HG03342 (cell line): ENCODE measurements at regions not wholly inside any gene's neighbourhood (a gene's known extent, or its start where the extent isn't known, plus 50 kb on each side); places are given as distances from the start of the nearest gene placed in this dataset.
"Not testable (repeated sequence)": the region's sequence is repeated elsewhere in the genome, so short reads cannot be mapped to it uniquely, and the experiment has no call there.

Experiments
- ATAC-seq: cut with Tn5 transposase; IDR thresholded peaks from one replicate; pipeline ENCODE4 v1.9.1; 2021; ENCODE audit warnings: mild to moderate bottlenecking, moderate library complexity; ENCODE audit not compliant: unreplicated experiment

DNA sequence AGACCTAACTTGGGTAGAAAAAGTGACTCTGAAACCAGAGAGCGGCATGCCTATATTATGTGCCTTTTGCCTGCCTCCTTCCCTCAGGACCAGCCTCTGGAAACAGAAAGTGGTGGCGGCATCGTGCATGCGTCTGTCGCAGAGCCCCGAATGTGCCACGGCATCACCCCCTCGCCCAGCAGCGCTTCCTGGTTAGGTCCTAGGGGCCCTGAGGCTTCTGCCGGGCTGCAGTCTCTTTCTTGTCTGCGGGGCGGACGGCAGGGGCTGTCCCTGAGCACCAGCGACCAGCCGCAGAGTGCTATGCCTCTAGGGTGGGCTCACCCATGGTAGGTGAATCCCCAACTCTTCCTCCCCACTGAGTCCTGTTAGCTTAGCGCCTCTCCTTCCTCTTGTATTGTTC, 68.7 kb downstream of the VSIG4 start:
- ATAC-seq, result no peak

DNA sequence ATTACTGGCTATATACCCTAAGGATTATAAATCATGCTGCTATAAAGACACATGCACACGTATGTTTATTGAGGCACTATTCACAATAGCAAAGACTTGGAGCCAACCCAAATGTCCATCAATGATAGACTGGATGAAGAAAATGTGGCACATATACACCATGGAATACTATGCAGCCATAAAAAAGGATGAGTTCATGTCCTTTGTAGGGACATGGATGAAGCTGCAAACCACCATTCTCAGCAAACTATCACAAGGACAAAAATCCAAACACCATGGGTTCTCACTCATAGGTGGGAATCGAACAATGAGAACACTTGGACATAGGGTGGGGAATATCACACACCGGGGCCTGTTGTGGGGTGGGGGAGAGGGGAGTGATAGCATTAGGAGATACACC, 72.7 kb downstream of the VSIG4 start:
- ATAC-seq, result not testable (repeated sequence)

DNA sequence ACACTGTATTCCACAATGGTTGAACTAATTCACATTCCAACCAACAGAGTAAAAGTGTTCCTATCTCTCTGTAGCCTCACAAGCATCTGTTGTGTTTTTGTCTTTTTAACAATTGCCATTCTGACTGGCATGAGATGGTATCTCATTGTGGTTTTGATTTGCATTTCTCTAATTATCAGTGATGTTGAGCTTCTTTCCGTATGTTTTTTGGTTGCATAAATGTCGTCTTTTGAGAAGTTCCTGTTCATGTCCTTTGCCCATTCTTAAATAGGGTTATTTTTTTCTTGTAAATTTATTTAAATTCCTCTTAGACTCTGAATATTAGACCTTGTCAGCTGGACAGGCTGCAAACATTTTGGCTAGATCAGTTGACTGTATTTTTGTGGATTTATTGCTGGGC, 78.2 kb downstream of the VSIG4 start:
- ATAC-seq, result no peak

DNA sequence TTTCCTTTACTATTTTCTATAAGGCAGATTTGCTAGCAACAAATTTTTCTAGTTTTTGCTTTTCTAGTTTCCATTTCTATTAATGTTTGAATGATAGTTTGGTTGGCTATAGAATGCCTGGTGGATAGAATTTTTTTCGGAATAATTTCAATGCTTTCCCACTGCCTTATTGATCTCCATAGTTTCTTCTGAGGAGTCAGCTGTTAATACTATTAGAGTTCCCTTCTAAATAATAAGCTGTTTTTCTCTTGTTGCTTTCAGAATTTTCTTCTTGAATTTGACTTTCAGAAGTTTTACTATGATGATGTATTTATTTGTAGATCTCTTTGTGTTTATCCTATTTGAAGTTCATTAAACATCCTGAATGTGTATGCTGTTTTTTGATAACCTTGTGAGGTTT, 91.8 kb downstream of the VSIG4 start:
- ATAC-seq, result no peak

DNA sequence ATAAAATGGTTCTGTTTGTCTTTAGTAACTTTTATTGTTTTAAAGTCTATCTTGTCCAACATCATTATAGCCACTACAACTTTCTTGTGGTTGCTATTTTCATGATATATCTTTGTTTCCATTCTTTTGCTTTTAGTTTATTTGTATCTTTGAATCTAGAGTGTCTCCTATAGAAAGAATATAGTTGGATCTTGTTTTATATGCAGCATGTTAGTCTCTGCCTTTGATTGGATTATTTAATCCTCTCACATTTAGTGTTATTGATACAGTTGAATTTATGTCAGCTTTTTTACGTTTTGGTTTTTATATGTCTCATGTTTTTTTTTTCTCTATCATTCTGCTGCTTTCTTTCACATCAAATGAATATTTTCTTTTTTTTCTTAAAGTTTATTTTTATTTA, 98.1 kb downstream of the VSIG4 start:
- no peak for ATAC-seq

DNA sequence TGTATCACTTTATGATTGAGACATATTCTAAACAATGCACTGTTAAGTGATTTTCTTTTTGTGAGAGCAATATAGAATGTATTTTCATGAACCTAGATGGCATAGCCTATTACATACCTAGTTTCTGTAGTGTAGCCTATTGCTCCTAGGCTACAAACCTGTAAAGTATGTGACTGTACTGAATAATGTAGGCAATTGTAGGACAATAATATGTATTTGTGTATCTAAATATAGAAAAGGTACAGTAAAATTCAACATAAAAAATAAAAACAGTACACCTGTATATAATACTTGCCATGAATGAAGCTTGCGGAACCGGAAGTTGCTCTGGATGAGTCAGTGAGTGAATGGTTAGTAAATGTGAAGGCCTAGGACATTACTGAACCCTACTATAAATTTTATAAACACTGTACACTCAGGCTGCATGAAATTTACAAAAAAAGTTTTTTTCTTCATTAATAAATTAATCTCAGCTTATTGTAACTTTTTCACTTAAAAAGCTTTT, 106.7 kb downstream of the VSIG4 start:
- ATAC-seq, result no peak

DNA sequence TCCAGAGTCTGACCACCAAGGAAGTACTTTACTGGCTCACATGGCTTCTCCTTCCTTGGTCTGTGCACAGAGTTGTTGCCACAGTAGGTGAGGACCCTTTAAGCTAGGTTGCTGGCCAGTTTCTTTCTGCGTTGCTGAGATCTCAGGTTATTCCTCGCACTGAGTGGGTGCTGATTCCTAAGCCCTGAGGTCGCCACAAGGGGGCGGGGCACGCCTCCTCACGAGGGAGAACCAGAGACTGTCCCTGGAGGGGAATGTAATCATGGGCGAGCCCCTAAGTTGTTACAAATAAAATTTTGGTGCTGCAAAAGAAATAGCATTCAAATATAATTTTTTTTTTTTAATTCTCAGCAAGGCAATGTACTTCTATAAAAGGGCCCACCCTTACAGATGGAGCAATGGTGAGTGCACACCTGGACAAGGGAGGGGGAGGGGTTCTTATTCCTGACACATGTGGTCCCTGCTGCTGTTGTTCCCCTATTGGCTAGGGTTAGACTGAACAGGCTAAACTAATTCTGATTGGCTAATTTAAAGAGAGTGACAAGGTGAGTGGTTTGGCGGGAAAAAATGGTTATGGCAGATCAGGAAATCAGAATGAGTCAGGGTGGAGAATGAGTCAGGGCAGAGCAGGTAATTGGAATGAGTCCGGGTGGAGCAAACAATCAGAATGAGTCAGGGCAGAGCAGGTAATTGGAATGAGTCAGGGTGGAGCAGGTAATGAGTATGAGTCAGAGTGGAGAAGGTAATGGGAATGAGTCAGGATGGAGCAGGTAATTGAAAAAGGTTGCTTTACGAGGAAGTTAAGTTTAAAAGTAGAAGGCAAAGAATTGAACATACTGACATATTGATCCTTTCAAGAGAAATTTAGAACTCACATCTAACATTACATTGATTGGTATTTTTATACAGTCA, 107.5 kb downstream of the VSIG4 start:
- ATAC-seq, result no peak

DNA sequence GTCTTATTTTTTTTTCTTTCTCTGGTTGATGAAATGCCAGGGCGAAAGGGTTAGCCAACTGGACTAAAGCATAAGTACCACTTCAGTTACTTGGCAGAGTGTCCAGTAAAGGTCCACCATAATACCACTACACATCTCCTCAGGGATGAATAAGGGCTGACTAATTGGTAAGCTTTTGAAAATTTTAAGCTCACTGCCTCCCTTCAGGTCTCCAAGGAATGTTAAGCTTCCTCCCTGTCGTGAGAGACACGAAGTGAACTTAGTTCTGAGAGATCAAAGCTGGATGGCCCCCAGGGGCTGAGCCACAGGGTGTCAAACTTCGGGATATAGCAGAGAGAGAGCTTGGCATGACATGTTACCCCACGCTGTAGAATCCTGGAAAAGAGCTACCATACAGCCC, 111.4 kb downstream of the VSIG4 start:
- ATAC-seq, result no peak

DNA sequence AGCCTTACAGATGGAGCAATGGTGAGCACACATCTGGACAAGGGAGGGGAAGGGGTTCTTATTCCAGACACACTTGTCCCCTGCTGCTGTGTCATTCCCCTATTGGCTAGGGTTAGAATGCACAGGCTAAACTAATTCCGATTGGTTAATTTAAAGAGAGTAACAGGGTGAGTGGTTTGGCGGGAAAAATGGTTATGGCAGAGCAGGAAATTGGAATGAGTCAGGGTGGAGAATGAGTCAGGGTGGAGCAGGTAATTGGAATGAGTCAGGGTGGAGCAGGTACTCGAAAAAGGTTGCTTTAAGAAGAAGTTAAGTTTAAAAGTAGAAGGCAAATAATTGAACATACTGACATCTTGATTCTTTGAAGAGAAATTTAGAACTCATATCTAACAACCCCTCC, 112.5 kb downstream of the VSIG4 start:
- not testable (repeated sequence) for ATAC-seq

DNA sequence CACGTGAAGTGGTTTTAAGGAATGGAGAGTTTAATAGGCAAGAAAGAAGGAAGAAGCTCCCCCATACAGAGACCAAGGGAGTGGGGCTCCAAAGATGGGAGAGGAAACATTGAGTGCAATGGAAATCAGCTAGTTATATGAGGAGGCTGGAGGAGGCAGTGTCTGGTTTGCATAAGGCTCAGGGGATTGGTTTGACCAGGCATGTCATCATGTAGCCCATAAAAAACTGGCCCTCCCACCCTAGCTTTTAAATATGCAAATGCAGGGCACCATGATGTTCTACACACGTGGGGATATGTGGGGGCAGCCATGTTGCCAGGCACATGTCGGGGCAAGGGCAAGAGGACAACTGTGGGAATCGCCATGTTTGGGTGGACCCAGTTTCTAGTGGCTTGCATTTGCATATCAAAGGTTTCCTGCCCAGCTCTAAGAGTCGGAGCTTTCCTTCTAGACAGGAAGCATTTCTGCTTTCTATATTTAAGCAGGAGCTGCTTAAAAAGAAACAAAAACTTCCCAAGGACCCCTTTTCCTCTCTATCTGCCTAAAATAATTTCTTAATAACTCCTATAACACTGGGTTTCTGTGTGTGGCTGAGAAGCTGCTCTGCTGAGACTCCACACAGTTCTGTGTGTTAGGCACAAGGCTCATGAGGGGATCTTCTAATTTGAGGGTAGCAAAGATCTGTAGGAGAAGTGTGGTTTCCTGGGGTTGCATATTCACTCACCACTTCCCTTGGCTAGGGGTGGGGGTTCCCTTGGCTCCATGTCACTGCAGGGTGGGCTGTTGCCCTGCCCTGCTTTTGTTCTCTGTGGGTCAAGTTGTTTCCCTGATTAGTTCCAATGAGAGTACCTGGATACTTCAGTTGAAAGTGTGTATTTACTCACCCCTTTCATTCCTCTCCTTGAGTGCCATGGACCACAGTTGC, 113.5 kb downstream of the VSIG4 start:
- ATAC-seq, result peak; percentile 62

DNA sequence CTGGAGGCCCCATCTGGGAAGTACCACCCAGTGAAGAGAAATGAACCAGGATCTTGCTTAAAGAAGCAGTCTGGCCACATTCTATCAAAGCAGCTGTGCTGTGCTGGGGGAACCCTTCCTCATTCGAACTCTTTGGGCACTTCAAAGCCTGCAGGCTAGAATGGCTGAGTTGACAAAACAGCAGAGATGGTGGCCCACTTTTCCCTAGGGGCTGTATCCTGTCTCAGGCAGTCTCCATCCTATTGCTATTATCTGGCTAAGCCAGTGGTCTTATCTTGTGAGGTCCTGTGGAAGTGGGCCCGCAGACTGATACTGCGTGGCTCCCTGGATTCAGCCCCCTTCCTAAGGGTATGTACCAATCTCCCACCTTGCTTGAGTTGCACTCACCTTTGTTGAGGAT, 114.3 kb downstream of the VSIG4 start:
- no peak for ATAC-seq

DNA sequence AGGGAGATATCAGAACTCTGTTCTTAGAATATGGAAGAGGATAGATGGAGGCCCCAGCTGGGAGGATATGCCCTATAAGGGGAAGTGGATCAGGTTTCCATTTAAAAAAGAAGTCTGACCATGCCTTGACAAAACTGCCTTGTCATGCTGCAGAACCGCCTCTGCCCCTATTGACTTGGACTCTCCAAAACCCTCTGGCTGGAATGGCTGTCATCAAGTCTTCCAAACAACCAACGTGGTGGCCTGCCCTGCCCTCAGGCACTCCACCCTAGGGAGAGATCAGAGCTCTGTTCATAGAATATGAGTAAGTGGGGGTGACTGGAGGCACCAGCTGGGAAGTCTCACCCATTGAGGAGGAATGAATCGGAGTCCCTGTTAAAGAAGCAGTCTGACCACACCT, 114.9 kb downstream of the VSIG4 start:
- ATAC-seq, result no peak

DNA sequence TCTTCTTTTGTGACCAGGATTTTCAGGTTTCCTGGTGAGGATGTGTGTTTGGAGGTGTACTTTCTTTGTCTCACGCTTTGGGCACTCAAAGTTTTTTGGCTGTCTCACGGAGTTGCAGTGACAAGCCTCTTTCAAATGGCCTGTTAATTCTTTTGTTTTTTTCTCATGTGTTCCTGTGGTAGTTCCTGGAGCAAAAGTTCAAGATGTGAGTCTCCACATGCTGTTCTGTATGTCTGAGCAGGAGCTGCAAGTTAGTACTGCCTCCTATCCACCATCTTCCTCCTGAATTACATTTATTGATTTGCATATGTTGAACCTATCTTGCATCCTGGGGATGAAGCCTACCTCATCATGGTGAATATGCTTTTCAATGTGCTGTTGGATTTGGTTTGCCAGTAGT, 118.5 kb downstream of the VSIG4 start:
- no peak for ATAC-seq

DNA sequence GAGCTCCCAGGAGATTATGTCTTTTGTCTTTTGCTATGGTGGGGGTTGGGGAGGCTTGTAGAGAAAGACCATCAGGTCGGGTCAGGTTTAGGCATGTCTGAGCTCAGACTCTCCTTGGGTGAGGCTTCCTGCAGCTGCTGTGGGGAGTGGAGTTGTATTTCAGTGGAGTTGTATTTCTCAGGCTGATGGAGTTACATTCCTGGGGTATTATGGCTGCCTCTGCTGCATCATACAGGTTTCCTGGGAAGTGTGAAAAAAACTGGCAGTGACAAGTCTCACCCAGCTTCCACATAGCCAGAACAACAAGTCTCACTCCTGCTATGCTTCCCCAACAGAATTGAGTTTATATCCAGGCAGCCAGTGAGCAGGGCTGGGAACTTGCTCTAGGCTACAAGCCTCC, 119.3 kb downstream of the VSIG4 start:
- ATAC-seq, result no peak

DNA sequence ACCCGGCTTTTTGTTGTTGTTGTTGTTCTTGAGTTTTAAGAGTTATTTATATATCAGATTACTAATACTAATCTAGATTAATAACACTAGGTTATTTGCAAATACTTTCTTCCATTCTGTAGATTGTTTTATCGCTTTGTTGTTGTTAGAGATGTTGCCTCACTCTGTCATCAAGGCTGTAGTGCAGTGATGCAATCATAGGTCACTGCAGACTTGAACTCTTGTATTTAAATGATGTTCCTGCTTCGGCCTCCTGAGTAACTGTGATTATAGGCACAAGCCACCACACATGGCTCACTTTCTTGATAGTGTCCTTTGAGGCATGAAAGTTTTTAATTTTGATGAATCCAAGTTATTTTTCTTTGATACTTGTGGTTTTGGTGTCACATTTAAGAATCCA, 129.0 kb downstream of the VSIG4 start:
- no peak for ATAC-seq

DNA sequence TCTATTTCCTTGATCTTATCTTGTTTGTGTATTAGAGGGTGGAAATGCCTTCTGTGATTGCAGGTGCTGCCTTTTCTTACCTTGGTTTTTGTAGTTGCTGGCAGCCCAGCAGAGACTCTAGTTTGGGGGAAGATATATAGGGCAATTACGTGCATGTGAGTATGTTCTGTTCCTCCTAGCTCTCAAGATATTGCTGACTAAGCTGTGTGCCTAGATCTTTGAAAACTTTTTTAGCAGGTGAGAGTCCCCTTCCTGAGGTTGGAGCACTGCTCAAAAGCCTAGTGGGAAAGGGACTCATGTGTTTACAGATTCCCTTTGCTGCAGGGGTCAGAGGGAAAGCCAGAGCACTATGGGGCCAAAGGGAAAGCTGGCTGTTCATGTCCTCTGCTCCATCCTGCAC, 136.1 kb downstream of the VSIG4 start:
- no peak for ATAC-seq

DNA sequence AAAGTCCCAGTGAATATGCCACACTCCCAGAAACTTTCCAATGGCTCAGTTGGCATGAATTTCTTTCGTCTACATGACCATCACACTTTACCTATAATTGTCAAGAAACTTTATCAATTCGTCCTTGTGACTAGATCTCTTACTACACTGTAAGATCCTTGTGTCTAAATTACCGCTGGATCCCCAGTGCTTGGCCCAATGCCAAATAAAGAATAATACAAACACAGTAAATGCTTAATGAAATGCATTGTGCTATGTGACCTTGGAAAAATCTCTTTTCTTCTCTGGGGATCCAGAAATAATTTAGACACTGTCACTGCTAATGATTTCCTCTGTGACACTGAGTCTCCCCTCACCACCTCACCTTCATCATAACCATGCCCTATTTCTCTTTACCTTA, 137.9 kb downstream of the VSIG4 start:
- no peak for ATAC-seq

DNA sequence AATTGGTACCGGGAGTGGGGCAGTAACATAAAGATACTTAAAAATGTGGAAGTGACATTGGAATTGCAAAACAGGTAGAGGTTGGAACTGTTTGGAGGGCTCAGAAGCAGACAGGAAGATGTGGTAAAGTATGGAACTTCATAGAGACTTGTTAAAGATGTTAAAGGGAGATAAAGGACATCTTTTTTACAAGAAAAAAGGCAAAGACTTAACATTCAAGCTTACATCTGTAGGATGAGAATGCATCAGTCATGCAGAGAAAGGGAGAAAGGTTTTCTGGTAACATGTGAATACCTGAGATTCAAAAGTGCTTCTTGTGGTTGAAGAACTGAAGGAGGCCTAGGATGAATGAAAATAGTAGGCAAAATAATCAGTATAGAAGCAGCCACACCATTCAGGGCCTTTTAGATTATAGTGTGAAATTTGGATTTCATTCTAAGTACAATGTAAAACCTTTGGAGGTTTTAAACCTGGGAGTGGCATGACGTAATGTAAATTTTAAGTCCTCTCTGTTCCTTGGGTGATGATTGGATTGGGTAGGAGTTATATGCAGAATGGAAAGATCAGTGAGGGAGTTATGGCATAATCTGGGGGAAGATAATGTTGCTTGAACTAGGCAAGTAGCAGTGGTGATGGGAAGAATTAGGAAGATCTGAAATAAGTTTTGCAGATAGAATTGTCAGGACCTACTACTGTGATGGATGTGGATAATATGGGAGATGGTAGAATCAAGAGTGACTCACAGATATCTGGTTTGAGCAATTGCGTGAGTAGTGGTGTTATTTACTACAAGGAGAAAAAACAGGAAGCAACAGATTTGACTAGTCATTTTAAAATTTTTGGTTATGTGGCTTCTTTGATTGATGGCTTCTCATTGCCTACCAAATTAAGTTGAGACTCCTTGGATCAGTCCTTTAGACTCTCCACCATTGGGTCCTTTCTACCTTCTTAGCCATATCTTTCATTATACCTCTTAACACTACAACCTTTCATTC, 138.7 kb downstream of the VSIG4 start:
- ATAC-seq, result no peak

DNA sequence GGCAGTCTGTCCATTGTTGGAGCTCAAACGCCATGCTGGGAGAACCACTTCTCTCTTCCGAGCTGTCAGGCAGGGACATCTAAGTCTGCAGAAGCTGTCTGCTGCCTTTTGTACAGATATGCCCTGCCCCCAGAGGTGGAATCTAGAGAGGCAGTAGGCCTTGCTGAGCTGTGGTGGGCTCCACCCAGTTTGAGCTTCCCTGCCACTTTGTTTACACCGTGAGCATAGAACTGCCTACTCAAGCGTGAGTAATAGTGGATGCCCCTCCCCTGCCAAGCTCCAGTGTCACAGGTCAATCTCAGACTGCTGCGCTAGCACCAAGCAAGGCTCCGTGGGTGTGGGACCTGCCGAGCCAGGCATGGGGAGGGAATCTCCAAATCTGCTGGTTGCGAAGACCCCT, 145.7 kb downstream of the VSIG4 start:
- ATAC-seq, result no peak

DNA sequence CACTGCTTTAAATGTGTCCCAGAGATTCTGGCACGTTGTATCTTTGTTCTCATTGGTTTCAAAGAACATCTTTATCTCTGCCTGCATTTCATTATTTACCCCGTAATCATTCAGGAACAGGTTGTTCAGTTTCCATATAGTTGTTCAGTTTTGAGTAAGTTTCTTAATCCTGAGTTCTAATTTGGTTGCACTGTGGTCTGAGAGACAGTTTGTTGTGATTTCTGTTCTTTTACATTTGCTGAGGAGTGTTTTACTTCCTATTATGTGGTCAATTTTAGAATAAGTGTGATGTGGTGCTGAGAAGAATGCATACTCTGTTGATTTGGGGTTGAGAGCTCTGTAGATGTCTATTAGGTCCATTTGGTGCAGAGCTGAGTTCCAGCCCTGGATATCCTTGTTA, 148.1 kb downstream of the VSIG4 start:
- ATAC-seq, result not testable (repeated sequence)
